Activated naive CD8-positive, alpha-beta T cell treated with anti-CD3 and anti-CD28 coated beads for 36 hours (primary cell): ENCODE measurements at regions not wholly inside any gene's neighbourhood (a gene's known extent, or its start where the extent isn't known, plus 50 kb on each side); places are given as distances from the start of the nearest gene placed in this dataset.

ENCODE experiments used
- DNase-seq: peaks from one replicate; pipeline ENCODE4 v3.0.0; 2021
- H3K27ac Mint-ChIP-seq: one replicate; pipeline ENCODE4 v1.8.0; 2022; ENCODE audit warnings: mild to moderate bottlenecking, moderate library complexity, mixed read lengths
- H3K27me3 Mint-ChIP-seq: one replicate; pipeline ENCODE4 v1.8.0; 2022; ENCODE audit warnings: mild to moderate bottlenecking, mixed read lengths
- H3K36me3 Mint-ChIP-seq: one replicate; pipeline ENCODE4 v1.8.0; 2021; ENCODE audit warnings: mild to moderate bottlenecking, mixed read lengths
- H3K4me1 Mint-ChIP-seq: one replicate; pipeline ENCODE4 v1.8.0; 2021; ENCODE audit warnings: mixed read lengths
- H3K4me3 Mint-ChIP-seq: one replicate; pipeline ENCODE4 v1.8.0; 2022; ENCODE audit warnings: mild to moderate bottlenecking, moderate library complexity, mixed read lengths
- H3K9me3 Mint-ChIP-seq: one replicate; pipeline ENCODE4 v1.8.0; 2022; ENCODE audit warnings: mixed read lengths

- Mint-ChIP-seq H3K4me3 (no peak overlapping the region), H3K9me3 (no peaks in the 10 kb centered on the region), H3K27me3 (peaks cover 41% of the 10 kb centered on the region), H3K27ac (no peak overlapping the region), H3K36me3 (no peaks in the 10 kb centered on the region), H3K4me1 (peaks cover 4% of the 10 kb centered on the region)
- no peak for DNase-seq
These were observed 77.9 kb upstream of the PFKP start for GRCh38 chr10:2989292-2989947.

- no peak for DNase-seq
- no peak overlapping the region for H3K4me3 Mint-ChIP-seq
- H3K9me3 Mint-ChIP-seq = no peaks in the 10 kb centered on the region
- peaks cover 4% of the 10 kb centered on the region for H3K4me1 Mint-ChIP-seq
- peaks cover 46% of the 10 kb centered on the region for H3K27me3 Mint-ChIP-seq
- H3K27ac Mint-ChIP-seq = no peak overlapping the region
- H3K36me3 Mint-ChIP-seq = no peaks in the 10 kb centered on the region
These were observed 80.1 kb upstream of the PFKP start for GRCh38 chr10:2987185-2987768.

DNA sequence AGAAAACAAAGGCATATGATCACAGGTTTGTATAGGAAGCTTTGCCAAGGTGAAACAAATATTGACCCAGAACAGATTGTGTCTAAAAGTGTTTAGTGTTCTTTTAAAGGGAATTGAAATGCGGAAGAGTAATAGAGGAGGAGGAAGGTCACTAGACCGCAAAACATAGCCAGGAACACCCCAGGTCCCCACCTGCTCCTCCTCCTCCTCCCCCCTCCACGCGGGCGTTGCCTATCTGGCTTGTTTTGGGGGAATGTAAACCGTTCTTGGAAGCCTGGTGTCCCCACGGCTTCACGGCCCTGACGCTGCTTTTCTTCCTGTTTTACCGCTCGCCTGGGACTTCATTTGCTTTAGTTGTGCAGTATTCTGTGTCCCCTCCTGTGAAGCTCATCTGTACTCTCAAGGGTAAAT is 81.0 kb upstream of the PFKP start:
- no peaks in the 10 kb centered on the region for H3K9me3 Mint-ChIP-seq
- H3K27me3 Mint-ChIP-seq = peaks cover 47% of the 10 kb centered on the region
- no peak overlapping the region for H3K4me3 Mint-ChIP-seq
- no peak for DNase-seq
- H3K4me1 Mint-ChIP-seq = peaks cover 4% of the 10 kb centered on the region
- H3K27ac Mint-ChIP-seq = no peak overlapping the region
- H3K36me3 Mint-ChIP-seq = no peaks in the 10 kb centered on the region

- DNase-seq = no peak
- Mint-ChIP-seq H3K36me3 (no peaks in the 10 kb centered on the region), H3K4me1 (peaks cover 4% of the 10 kb centered on the region), H3K4me3 (no peak overlapping the region), H3K27ac (no peak overlapping the region), H3K27me3 (peaks cover 45% of the 10 kb centered on the region), H3K9me3 (no peaks in the 10 kb centered on the region)
These were observed 81.6 kb upstream of the PFKP start for GRCh38 chr10:2985729-2986232.

- no peak for DNase-seq
- Mint-ChIP-seq H3K4me3 (no peak overlapping the region), H3K27ac (no peak overlapping the region), H3K9me3 (no peaks in the 10 kb centered on the region), H3K36me3 (no peaks in the 10 kb centered on the region), H3K4me1 (peaks cover 4% of the 10 kb centered on the region), H3K27me3 (peaks cover 40% of the 10 kb centered on the region)
These were observed 82.7 kb upstream of the PFKP start for GRCh38 chr10:2984682-2985081.

- H3K9me3 Mint-ChIP-seq = no peaks in the 10 kb centered on the region
- DNase-seq = no peak
- H3K4me1 Mint-ChIP-seq = peaks cover 4% of the 10 kb centered on the region
- H3K36me3 Mint-ChIP-seq = no peaks in the 10 kb centered on the region
- H3K4me3 Mint-ChIP-seq = no peak overlapping the region
- no peak overlapping the region for H3K27ac Mint-ChIP-seq
- peaks cover 19% of the 10 kb centered on the region for H3K27me3 Mint-ChIP-seq
These were observed 85.2 kb upstream of the PFKP start for GRCh38 chr10:2982146-2982545.

GRCh38 chr10:2981361-2981801 is 86.0 kb upstream of the PFKP start:
- H3K9me3 Mint-ChIP-seq = no peaks in the 10 kb centered on the region
- H3K27me3 Mint-ChIP-seq = peaks cover 12% of the 10 kb centered on the region
- H3K36me3 Mint-ChIP-seq = no peaks in the 10 kb centered on the region

GRCh38 chr10:2980791-2981360 is 86.5 kb upstream of the PFKP start:
- DNase-seq = no peak
- H3K9me3 Mint-ChIP-seq = no peaks in the 10 kb centered on the region
- no peak overlapping the region for H3K27ac Mint-ChIP-seq
- H3K4me3 Mint-ChIP-seq = no peak overlapping the region
- H3K36me3 Mint-ChIP-seq = no peaks in the 10 kb centered on the region
- peaks cover 7% of the 10 kb centered on the region for H3K27me3 Mint-ChIP-seq
- H3K4me1 Mint-ChIP-seq = no peaks in the 10 kb centered on the region

More at GRCh38 chr10:2981361-2981801, 86.0 kb upstream of the PFKP start:
- DNase-seq = no peak
- Mint-ChIP-seq H3K4me3 (no peak overlapping the region), H3K4me1 (peaks cover 4% of the 10 kb centered on the region), H3K27ac (no peak overlapping the region)

GRCh38 chr10:2980116-2980515 is 87.2 kb upstream of the PFKP start:
- Mint-ChIP-seq H3K27me3 (peaks cover 6% of the 10 kb centered on the region), H3K4me1 (no peaks in the 10 kb centered on the region), H3K4me3 (no peak overlapping the region), H3K27ac (no peak overlapping the region), H3K36me3 (no peaks in the 10 kb centered on the region), H3K9me3 (no peaks in the 10 kb centered on the region)
- no peak for DNase-seq

- no peak for DNase-seq
- Mint-ChIP-seq H3K27me3 (peaks cover 9% of the 10 kb centered on the region), H3K4me1 (no peaks in the 10 kb centered on the region), H3K27ac (no peak overlapping the region), H3K4me3 (no peak overlapping the region), H3K36me3 (no peaks in the 10 kb centered on the region), H3K9me3 (no peaks in the 10 kb centered on the region)
These were observed 88.0 kb upstream of the PFKP start for GRCh38 chr10:2979306-2979705.

- Mint-ChIP-seq H3K4me1 (no peaks in the 10 kb centered on the region), H3K9me3 (no peaks in the 10 kb centered on the region), H3K4me3 (no peak overlapping the region), H3K27ac (no peak overlapping the region), H3K36me3 (no peaks in the 10 kb centered on the region), H3K27me3 (peaks cover 9% of the 10 kb centered on the region)
- no peak for DNase-seq
These were observed 88.6 kb upstream of the PFKP start for GRCh38 chr10:2978574-2979273.

DNA sequence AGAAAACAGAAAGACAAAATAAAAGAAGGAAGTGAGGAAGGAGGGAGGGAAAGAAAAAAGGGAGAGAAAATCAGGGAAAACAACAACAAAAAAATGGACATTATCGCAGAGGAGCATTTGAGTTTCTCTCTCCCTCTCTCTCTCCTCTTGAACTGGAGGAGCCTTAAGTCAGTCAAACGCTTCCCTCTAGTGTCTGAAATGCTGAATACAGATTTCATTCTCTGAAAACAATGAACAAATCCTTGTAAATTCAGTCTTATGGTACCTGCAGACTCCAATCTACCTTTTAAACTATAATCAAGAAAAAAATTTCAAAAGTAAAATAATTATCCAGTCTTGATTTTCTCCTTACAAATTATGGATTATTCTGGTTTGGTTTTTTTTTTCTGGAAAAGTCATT is 89.2 kb upstream of the PFKP start:
- no peak overlapping the region for H3K4me3 Mint-ChIP-seq
- no peaks in the 10 kb centered on the region for H3K4me1 Mint-ChIP-seq
- H3K27me3 Mint-ChIP-seq = peaks cover 7% of the 10 kb centered on the region
- DNase-seq = no peak
- no peak overlapping the region for H3K27ac Mint-ChIP-seq
- H3K36me3 Mint-ChIP-seq = no peaks in the 10 kb centered on the region
- H3K9me3 Mint-ChIP-seq = no peaks in the 10 kb centered on the region

DNA sequence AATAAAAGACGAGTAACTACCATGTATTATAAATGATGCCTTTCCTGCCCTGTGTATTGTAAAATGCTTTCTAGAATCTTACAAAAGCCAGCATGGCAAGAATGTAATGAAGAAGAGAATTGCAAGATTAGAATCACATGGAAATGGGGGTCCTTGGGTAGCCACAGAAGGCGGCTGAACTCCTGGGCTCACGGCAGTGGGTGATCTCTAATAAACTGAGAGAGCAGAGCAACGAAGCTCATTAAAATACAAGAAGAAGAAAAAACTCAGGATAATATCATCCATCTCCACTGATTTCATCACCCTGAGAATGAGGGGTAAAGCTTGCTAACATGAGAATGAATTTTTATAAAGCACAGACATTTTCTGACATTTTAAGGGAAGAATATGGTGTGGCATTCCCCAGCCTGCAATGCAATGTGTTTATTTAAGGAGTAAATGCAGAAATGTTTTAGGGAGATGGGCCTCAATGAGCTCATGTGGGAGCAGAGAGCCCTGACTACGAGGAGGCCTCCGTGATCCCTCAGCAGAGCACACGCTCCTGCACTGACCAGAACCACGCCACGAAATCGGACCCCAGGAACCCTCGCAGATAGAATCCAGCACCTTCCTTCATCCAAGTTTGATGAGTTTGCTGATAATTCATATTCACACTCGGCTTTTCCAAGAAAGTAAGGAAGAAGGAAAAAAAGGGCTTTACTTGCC is 92.7 kb upstream of the PFKP start:
- H3K9me3 Mint-ChIP-seq = no peaks in the 10 kb centered on the region
- no peak overlapping the region for H3K27ac Mint-ChIP-seq
- peaks cover 3% of the 10 kb centered on the region for H3K27me3 Mint-ChIP-seq
- H3K4me3 Mint-ChIP-seq = no peak overlapping the region
- no peak for DNase-seq
- H3K36me3 Mint-ChIP-seq = no peaks in the 10 kb centered on the region
- no peaks in the 10 kb centered on the region for H3K4me1 Mint-ChIP-seq

GRCh38 chr10:2974083-2974482 is 93.3 kb upstream of the PFKP start:
- Mint-ChIP-seq H3K4me3 (no peak overlapping the region), H3K27ac (no peak overlapping the region), H3K9me3 (no peaks in the 10 kb centered on the region), H3K27me3 (peaks cover 3% of the 10 kb centered on the region), H3K36me3 (no peaks in the 10 kb centered on the region), H3K4me1 (no peaks in the 10 kb centered on the region)
- DNase-seq = no peak

DNA sequence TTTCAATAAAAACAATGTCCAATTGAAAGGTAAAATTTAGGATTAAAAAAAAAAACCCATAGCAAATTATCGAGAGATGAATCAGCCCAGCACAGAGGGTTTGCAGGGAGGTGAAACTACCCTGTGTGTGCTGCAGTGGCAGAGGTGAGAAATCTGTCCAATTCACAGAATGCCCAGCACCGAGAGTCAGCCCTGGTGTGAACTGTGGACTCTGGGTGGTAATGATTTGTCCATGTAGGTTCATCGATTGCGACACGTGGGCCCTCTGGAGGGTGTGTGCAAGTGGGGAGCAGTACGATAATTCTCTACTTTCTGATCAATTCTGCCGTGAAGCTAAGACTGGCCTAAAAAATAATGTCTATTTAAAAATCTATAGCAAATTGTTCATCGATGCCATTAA is 94.5 kb upstream of the PFKP start:
- Mint-ChIP-seq H3K9me3 (no peaks in the 10 kb centered on the region), H3K27me3 (peaks cover 3% of the 10 kb centered on the region), H3K4me1 (no peaks in the 10 kb centered on the region), H3K4me3 (no peak overlapping the region), H3K36me3 (no peaks in the 10 kb centered on the region), H3K27ac (no peak overlapping the region)
- no peak for DNase-seq
